ENCODE measurements at regions not wholly inside any gene's neighbourhood (a gene's known extent, or its start where the extent isn't known, plus 50 kb on each side); places are given as distances from the start of the nearest gene placed in this dataset.

GRCh38 chr14:26990946-26991345 lies 393.1 kb upstream of the NOVA1 start:
- TF ChIP-seq CTCF (IDR thresholded peaks at IDR 0.05; ENCODE audit: low read depth, low read length): no peak
- H3K4me3 ChIP-seq (ENCODE audit: low read depth, low read length): no peak overlapping the region

- TF ChIP-seq CTCF (IDR thresholded peaks at IDR 0.05; ENCODE audit: low read depth, low read length): no peak
- no peak overlapping the region for H3K4me3 ChIP-seq (ENCODE audit: low read depth, low read length)
Measured at GRCh38 chr14:26992403-26993115, 394.7 kb upstream of the NOVA1 start.

- no peak overlapping the region for H3K4me3 ChIP-seq (ENCODE audit: low read depth, low read length)
- TF ChIP-seq CTCF (IDR thresholded peaks at IDR 0.05; ENCODE audit: low read depth, low read length): no peak
Measured at GRCh38 chr14:26993556-26993955, 395.7 kb upstream of the NOVA1 start.

GRCh38 chr14:26995301-26995700 lies 397.5 kb upstream of the NOVA1 start:
- no peak for TF ChIP-seq CTCF (IDR thresholded peaks at IDR 0.05; ENCODE audit: low read depth, low read length)
- no peak overlapping the region for H3K4me3 ChIP-seq (ENCODE audit: low read depth, low read length)

GRCh38 chr14:26996246-26996645 lies 398.4 kb upstream of the NOVA1 start:
- H3K4me3 ChIP-seq (ENCODE audit: low read depth, low read length): no peak overlapping the region
- TF ChIP-seq CTCF (IDR thresholded peaks at IDR 0.05; ENCODE audit: low read depth, low read length): no peak

- H3K4me3 ChIP-seq (ENCODE audit: low read depth, low read length): no peak overlapping the region
- no peak for TF ChIP-seq CTCF (IDR thresholded peaks at IDR 0.05; ENCODE audit: low read depth, low read length)
Measured at GRCh38 chr14:27002179-27002578, 404.3 kb upstream of the NOVA1 start.

- no peak for TF ChIP-seq CTCF (IDR thresholded peaks at IDR 0.05; ENCODE audit: low read depth, low read length)
- H3K4me3 ChIP-seq (ENCODE audit: low read depth, low read length): no peak overlapping the region
Measured at GRCh38 chr14:27006570-27006969, 408.7 kb upstream of the NOVA1 start.
